ENCODE measurements at regions not wholly inside any gene's neighbourhood (a gene's known extent, or its start where the extent isn't known, plus 50 kb on each side); places are given as distances from the start of the nearest gene placed in this dataset.

- Histone ChIP-seq H3K9me1 (replicated peaks; ENCODE audit: control insufficient read depth, extremely low read depth, insufficient read depth, low read length) (no peaks in the 10 kb centered on the region), H3K9ac (replicated peaks; ENCODE audit: extremely low read depth, insufficient read depth, low read length) (no peak overlapping the region), H3K4me1 (ENCODE audit: control insufficient read depth, extremely low read depth, insufficient read depth, low read length) (no peaks in the 10 kb centered on the region), H4K20me1 (replicated peaks; ENCODE audit: control insufficient read depth, extremely low read depth, insufficient read depth, low read length) (no peaks in the 10 kb centered on the region), H3K4me3 (replicated peaks in 1 of 3; ENCODE audit: insufficient read depth in 1 of 3, low read depth in 1 of 3, low read length in 3 of 3) (no peak overlapping the region), H3K27ac (ENCODE audit: insufficient read depth, low read depth, low read length) (no peak overlapping the region), H3K9me3 (replicated peaks; ENCODE audit: control insufficient read depth, insufficient read depth, low read length) (no peaks in the 10 kb centered on the region), H3K36me3 (ENCODE audit: control insufficient read depth in 2 of 2, extremely low read depth in 1 of 2, insufficient read depth in 2 of 2, low read length in 2 of 2) (no peaks in the 10 kb centered on the region), H3K4me2 (ENCODE audit: insufficient read depth, low read length) (no peak overlapping the region), H2AFZ (ENCODE audit: low read depth, low read length) (no peak overlapping the region), H3K27me3 (ENCODE audit: control insufficient read depth in 2 of 2, insufficient read depth in 2 of 2, low read length in 2 of 2) (no peaks in the 10 kb centered on the region), H3K79me2 (ENCODE audit: control insufficient read depth, insufficient read depth, low read length) (no peaks in the 10 kb centered on the region)
- intact Hi-C loops (cut with micrococcal nuclease), result no loop called here
- no peak for TF ChIP-seq POLR2A (IDR thresholded peaks at IDR 0.05; ENCODE audit: low read depth, low read length)
- TF ChIP-seq GATA2 (IDR thresholded peaks at IDR 0.05; ENCODE audit: insufficient read depth, insufficient read length, low read depth, low read length), result no peak
- TF ChIP-seq CTCF (IDR thresholded peaks at IDR 0.05; ENCODE audit: extremely low read depth in 1 of 2, insufficient read depth in 1 of 2, low read depth in 1 of 2, low read length in 2 of 2), result no peak
- no peak for TF ChIP-seq FOS (IDR thresholded peaks at IDR 0.05; ENCODE audit: borderline replicate concordance, insufficient read depth, low read length)
- TF ChIP-seq EZH2 (IDR thresholded peaks at IDR 0.05; ENCODE audit: borderline replicate concordance, low read depth, low read length, severe bottlenecking), result no peak
- TF ChIP-seq POLR2AphosphoS5 (IDR thresholded peaks at IDR 0.05; ENCODE audit: insufficient read depth, low read depth, low read length), result no peak
- TF ChIP-seq JUN (IDR thresholded peaks at IDR 0.05; ENCODE audit: borderline replicate concordance, insufficient read depth, insufficient read length, low read depth), result no peak
- TF ChIP-seq MAX (IDR thresholded peaks at IDR 0.05; ENCODE audit: insufficient read depth, insufficient read length), result no peak
- no peak for TF ChIP-seq MYC (IDR thresholded peaks at IDR 0.05; ENCODE audit: low read depth, low read length)
- no TSS peak for BruUV-seq (replicated peaks)
- FAIRE-seq (no peak), DNase-seq (ENCODE audit: low read depth, low spot score) (no peak)
- dilution Hi-C loops (cut with MboI; ENCODE audit: extremely low pct_ligation_motif_present, low sequenced_read_pairs), result no loop called here
- POLR2A ChIA-PET, result no interaction called here
- CTCF ChIA-PET, result no interaction called here
Measured at GRCh38 chr9:17927616-17928015, 348.8 kb downstream of the SH3GL2 start.
